ENCODE measurements at regions not wholly inside any gene's neighbourhood (a gene's known extent, or its start where the extent isn't known, plus 50 kb on each side); places are given as distances from the start of the nearest gene placed in this dataset.

DNA sequence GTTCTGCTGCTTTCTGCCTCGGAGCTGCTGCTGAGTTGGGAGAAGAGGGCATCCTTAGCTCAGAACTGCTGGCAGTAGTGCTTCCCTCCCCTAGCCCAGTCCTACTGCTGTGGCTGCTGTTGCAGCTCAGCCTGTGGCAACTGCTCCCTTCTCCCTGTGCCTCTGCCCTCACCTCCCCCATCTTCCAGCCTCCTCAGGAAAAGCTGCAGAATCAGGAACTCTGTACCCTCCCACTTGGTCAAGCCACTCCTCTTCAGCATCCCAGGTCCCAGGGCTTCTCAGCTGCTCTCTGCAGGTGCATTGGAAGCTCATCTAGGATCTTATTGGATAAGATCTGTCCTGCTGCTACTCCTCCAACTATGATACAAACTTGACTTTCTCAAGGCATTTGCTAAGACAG lies 316.7 kb downstream of the BRINP2 start:
- H3K9me2 ChIP-seq (ENCODE audit: insufficient read depth, low read length), result no peaks in the 10 kb centered on the region
- no peaks in the 10 kb centered on the region for H3F3A ChIP-seq (ENCODE audit: insufficient read depth, low read length, poor library complexity, severe bottlenecking)
- no peaks in the 10 kb centered on the region for H4K20me1 ChIP-seq (ENCODE audit: insufficient read depth)
- H3K79me2 ChIP-seq (replicated peaks; ENCODE audit: insufficient read depth, low read length), result no peaks in the 10 kb centered on the region
- TF ChIP-seq TAF1 (IDR thresholded peaks at IDR 0.05; ENCODE audit: low read depth), result no peak
- TF ChIP-seq, protein P1, sequence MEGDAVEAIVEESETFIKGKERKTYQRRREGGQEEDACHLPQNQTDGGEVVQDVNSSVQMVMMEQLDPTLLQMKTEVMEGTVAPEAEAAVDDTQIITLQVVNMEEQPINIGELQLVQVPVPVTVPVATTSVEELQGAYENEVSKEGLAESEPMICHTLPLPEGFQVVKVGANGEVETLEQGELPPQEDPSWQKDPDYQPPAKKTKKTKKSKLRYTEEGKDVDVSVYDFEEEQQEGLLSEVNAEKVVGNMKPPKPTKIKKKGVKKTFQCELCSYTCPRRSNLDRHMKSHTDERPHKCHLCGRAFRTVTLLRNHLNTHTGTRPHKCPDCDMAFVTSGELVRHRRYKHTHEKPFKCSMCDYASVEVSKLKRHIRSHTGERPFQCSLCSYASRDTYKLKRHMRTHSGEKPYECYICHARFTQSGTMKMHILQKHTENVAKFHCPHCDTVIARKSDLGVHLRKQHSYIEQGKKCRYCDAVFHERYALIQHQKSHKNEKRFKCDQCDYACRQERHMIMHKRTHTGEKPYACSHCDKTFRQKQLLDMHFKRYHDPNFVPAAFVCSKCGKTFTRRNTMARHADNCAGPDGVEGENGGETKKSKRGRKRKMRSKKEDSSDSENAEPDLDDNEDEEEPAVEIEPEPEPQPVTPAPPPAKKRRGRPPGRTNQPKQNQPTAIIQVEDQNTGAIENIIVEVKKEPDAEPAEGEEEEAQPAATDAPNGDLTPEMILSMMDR (IDR thresholded peaks at IDR 0.05; ENCODE audit: poor library complexity, severe bottlenecking), result no peak
- TF ChIP-seq SMC3 (conservative IDR thresholded peaks at IDR 0.05; ENCODE audit: poor library complexity), result no peak
- no peak overlapping the region for H3K4me2 ChIP-seq (ENCODE audit: low read length)
- no peak overlapping the region for H3K9ac ChIP-seq (ENCODE audit: low read length)
- H2AFZ ChIP-seq (ENCODE audit: low read depth, low read length), result no peak overlapping the region
- H3K36me3 ChIP-seq (ENCODE audit: insufficient read depth, low read length), result no peaks in the 10 kb centered on the region
- no peak overlapping the region for H3K27ac ChIP-seq (ENCODE audit: low read length)
- no peaks in the 10 kb centered on the region for H3K27me3 ChIP-seq (ENCODE audit: insufficient read depth, low read depth, low read length)
- no peaks in the 10 kb centered on the region for H3K9me3 ChIP-seq (ENCODE audit: low read length)
- H3K4me3 ChIP-seq (ENCODE audit: low read length), result no peak overlapping the region

DNA sequence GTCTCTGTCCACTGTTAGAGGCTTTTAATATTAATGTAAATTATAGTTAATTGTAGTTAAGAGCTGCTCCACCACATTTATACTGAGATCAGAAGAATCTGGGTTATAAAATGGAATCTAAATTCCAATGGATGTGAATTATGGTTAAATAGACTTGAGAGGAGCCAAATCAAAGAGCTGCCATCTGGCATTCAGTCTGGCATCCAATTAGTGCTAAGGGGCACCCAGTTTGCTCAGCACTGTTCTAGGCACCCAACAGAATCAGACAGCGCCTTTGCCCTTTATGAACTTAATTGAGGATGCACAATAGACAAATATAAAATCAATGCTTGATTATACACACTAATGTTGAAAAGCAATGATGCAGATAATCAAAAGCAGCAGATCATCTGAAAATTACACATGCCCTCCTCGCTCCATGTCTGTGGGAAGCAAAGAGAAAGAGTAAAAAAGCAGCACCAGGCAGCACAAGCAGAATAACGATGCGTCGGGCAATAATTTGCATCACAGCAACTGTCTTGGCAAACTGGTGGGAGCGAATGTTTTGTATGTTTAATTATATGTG lies 310.1 kb downstream of the BRINP2 start:
- Histone ChIP-seq H3K4me2 (ENCODE audit: low read length) (no peak overlapping the region), H4K20me1 (ENCODE audit: insufficient read depth) (no peaks in the 10 kb centered on the region), H3K36me3 (ENCODE audit: insufficient read depth, low read length) (no peaks in the 10 kb centered on the region), H3K9ac (ENCODE audit: low read length) (no peak overlapping the region), H3K9me3 (ENCODE audit: low read length) (no peaks in the 10 kb centered on the region), H3K27ac (ENCODE audit: low read length) (no peak overlapping the region), H3K9me2 (ENCODE audit: insufficient read depth, low read length) (no peaks in the 10 kb centered on the region), H3K4me3 (ENCODE audit: low read length) (no peak overlapping the region), H2AFZ (ENCODE audit: low read depth, low read length) (no peak overlapping the region), H3F3A (ENCODE audit: insufficient read depth, low read length, poor library complexity, severe bottlenecking) (no peaks in the 10 kb centered on the region), H3K27me3 (ENCODE audit: insufficient read depth, low read depth, low read length) (no peaks in the 10 kb centered on the region), H3K79me2 (replicated peaks; ENCODE audit: insufficient read depth, low read length) (no peaks in the 10 kb centered on the region)
- TF ChIP-seq SMC3 (conservative IDR thresholded peaks at IDR 0.05; ENCODE audit: poor library complexity), result no peak
- TF ChIP-seq, protein P2, sequence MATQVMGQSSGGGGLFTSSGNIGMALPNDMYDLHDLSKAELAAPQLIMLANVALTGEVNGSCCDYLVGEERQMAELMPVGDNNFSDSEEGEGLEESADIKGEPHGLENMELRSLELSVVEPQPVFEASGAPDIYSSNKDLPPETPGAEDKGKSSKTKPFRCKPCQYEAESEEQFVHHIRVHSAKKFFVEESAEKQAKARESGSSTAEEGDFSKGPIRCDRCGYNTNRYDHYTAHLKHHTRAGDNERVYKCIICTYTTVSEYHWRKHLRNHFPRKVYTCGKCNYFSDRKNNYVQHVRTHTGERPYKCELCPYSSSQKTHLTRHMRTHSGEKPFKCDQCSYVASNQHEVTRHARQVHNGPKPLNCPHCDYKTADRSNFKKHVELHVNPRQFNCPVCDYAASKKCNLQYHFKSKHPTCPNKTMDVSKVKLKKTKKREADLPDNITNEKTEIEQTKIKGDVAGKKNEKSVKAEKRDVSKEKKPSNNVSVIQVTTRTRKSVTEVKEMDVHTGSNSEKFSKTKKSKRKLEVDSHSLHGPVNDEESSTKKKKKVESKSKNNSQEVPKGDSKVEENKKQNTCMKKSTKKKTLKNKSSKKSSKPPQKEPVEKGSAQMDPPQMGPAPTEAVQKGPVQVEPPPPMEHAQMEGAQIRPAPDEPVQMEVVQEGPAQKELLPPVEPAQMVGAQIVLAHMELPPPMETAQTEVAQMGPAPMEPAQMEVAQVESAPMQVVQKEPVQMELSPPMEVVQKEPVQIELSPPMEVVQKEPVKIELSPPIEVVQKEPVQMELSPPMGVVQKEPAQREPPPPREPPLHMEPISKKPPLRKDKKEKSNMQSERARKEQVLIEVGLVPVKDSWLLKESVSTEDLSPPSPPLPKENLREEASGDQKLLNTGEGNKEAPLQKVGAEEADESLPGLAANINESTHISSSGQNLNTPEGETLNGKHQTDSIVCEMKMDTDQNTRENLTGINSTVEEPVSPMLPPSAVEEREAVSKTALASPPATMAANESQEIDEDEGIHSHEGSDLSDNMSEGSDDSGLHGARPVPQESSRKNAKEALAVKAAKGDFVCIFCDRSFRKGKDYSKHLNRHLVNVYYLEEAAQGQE (IDR thresholded peaks at IDR 0.05; ENCODE audit: borderline replicate concordance), result no peak
- TF ChIP-seq POLR2AphosphoS5 (IDR thresholded peaks at IDR 0.05), result no peak
- TF ChIP-seq EZH2 (IDR thresholded peaks at IDR 0.05; ENCODE audit: borderline replicate concordance, insufficient read depth, low read length, poor library complexity, severe bottlenecking), result no peak
- TF ChIP-seq MXI1 (conservative IDR thresholded peaks at IDR 0.05; ENCODE audit: poor library complexity, severe bottlenecking), result no peak
- TF ChIP-seq, protein P1 (IDR thresholded peaks at IDR 0.05; ENCODE audit: poor library complexity, severe bottlenecking), result no peak
- TF ChIP-seq TAF1 (IDR thresholded peaks at IDR 0.05; ENCODE audit: low read depth), result no peak
- TF ChIP-seq RAD21 (conservative IDR thresholded peaks at IDR 0.05), result no peak
- no peak for TF ChIP-seq EP300 (conservative IDR thresholded peaks at IDR 0.05; ENCODE audit: poor library complexity, severe bottlenecking)
